CD4-positive, alpha-beta T cell treated with Interleukin-4 for 4 hours (primary cell): ENCODE measurements at regions not wholly inside any gene's neighbourhood (a gene's known extent, or its start where the extent isn't known, plus 50 kb on each side); places are given as distances from the start of the nearest gene placed in this dataset.

Experiments
- DNase-seq: peaks from one replicate; pipeline ENCODE4 v3.0.0-alpha.2; 2020

DNA sequence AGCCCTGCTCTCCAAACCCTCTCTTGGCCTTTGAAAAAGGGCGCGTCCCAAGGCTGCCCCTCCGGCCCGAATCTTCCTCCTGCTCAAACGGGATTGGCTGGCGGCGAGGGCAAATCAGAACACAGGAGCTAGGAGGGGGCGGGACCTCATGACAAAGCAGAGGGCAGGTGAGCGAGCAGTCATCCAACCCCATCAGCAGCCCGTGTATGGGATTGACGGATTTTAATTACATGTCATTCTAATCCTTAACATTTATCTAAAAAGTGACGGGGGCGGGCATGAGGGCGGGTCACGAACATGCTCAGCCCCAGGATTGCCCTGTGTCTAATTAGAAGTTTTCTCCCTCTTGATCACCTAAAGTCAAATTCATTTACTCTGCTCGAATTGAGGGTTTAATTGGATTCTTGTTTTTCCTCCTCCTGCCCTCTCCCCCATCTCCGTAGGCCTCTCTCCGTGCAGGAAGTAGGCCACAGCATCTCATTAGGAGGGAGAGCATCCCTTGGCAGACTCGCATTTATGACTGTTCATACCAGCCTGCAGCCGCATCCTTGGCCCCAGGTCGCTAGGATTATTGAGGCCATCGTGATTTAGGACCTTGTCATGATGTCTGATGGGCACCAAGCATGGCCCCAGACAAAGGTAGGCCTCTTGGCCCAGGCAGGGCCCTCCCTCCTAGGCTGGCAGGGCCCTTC, 147.1 kb downstream of the CHST1 start:
- no peak for DNase-seq

DNA sequence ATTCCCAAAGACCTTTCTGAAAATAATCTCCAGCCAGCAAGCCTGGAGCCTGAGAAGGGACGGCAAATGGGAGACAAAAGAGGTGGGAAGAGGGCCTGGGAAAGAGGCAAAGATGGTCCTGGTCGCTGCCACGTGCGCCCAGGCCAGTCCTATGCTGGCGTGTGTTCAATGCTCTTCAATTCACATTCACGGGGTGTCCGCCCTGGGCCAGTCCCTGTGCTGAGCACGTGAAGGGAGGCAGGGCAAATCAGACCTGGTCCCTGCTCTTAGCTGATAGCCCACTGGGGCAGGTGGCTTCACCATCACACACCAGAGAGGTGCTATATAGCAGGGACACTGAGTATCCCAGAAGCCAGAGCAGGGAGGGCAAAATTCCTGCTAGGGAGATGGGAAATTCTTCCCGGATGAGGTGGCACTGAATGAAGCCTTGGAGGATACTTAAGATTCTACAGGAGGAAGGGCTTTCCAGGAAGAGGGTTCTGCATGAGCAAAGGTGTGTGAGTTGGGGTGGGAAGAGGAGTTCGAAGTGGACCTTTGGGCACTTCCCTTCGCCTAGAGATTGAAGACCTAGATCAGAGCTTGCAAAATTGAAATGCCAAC, 148.2 kb downstream of the CHST1 start:
- no peak for DNase-seq

DNA sequence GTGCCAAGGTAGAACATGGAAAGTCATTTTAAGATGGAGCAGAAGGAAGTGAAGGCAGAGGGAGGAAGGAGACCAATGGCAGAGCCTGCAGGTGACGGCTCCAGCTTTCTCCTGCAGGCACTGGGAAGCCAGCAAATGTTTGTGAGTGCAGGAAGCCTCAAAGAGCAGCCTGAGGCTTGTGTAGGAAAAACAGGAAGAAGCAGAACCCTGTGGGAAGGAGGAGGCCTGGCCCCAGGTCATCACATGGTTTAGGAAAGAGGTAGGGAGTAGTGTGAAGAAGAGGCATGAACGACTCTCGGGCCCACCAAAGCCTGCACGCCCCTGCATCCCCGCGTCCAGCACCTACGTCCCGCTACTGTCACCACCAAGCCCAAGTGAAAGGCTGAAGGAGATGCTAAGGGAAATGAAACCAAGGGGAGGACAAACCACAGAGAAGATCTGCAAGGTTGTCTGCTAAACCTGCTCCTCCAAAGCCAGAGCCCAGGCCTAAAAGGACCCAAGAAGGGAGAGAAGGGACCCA, 151.5 kb downstream of the CHST1 start:
- DNase-seq = no peak

GRCh38 chr11:45512471-45513148, 152.8 kb downstream of the CHST1 start:
- DNase-seq = no peak

DNA sequence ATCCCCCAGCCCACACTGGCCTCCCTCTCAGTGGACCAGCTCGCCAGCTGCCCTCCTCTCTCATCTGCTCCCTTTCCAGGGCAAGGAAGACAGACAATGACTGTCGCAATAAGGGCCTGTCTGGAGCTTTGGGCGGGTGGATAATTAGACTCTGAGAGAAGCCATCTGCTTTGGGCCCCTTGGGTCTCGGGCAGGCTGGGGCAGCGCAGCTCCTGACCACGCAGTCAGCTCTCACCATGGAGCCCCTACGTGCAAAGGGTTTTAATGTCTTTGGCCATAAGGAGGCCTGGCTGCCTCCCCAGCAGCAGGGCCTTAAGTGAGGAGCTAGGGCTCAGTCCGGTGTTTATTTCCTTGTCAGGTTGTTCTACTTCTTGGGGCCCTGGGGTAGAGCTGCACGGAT, 153.9 kb downstream of the CHST1 start:
- no peak for DNase-seq

- no peak for DNase-seq
These were observed 157.5 kb downstream of the CHST1 start for GRCh38 chr11:45507916-45508315.

GRCh38 chr11:45503311-45503710, 162.1 kb downstream of the CHST1 start:
- DNase-seq = no peak

- DNase-seq = no peak
These were observed 163.2 kb downstream of the CHST1 start for GRCh38 chr11:45502226-45502545.

- DNase-seq = no peak
These were observed 163.8 kb downstream of the CHST1 start for GRCh38 chr11:45501392-45502225.

- no peak for DNase-seq
These were observed 165.0 kb downstream of the CHST1 start for GRCh38 chr11:45500451-45500850.

DNA sequence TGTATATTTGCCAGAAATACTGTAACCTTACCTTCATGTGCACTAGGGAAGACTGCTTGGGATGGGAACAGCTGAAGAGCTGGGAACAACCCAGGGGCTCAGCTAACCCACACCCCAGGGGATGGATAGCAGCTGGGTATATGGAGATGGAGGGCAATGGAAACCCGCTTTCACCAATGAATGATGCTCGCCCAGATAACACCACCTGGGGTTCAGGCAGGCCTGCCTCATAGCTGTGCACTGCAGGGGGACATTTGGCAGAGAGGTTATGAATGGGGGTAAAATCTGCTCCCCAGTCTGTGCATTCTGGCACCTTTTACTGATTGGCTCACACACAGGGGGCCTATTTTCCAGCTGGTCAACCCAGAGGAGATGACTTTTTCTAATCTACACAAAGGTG, 170.7 kb downstream of the CHST1 start:
- no peak for DNase-seq

GRCh38 chr11:45489281-45489905, 176.0 kb downstream of the CHST1 start:
- no peak for DNase-seq

GRCh38 chr11:45486461-45486860, 179.0 kb downstream of the CHST1 start:
- DNase-seq = no peak

DNA sequence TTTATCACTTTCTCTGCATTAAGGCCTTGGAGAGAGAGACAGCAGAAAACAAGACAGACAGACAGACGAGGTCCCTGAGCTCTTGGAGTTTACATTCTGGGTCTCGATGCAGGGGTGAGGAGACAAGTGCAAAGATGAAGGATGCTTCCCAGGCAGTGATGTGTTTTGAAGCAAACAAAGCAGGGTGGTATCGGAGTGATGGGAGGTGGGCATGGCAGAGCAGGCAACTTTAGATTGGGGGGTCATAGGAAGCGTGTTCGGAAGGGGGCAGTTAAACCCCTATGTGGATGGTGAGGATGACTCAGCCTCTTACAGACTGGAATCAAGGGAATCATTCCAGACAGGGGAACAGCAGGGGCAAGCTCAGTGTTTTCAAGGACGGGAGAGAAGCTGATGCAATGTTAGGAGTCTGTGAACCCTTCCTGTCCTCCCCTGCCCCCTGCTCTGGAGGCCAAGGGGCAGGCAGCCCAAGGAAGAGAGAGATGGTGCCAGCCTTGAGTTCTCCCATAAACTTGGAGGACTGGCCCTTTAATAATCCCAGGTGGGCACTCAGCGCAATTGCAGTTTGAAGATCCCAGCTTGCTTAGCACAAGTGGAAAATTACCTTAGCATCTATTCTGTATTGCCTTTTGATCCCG, 180.2 kb downstream of the CHST1 start:
- no peak for DNase-seq

DNA sequence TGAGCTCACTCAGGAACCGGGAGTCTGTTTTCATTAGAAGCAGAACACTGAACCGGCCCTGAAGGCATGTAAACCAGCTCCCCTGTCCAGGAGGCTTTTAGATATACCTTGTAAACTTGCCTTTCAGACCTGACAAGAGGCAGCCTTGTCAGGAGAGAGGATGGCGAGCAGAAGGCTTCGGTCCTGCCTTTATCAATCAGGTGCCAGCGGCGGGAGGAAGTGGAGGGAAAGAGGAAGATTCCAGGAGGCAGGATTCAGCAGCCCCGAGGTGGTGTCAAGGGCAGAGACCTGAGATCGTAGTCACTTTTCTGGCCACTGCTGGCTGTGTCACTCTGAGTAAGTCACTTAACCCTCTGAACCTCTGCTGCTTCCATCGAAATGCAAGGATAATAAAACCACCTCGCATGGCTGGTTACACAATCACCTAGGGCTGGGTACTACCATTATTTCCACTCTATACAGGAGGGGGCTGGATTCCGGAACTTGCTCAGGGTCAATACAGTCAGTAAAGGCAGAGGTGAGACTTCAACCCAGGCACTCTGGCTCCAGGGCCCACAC, 181.0 kb downstream of the CHST1 start:
- no peak for DNase-seq

DNA sequence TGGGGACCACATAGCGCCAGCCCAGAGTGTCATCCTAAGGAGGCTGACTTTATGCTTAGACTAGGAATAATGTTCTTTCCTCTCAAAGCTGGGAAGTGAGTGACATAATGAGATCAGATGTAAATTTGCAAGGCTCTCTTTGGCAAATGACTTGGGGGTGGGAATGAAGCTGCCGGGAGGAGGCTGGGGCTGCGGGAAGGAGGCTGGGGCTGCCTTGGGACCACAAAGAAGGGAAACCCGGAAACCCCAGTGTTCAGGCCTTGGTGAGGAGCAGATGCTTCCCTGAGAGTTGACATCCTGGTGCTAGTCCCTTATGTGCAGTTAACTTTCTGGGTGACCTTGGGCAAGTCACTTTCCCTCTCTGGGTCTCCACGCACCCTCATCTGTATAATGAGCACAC, 182.0 kb downstream of the CHST1 start:
- no peak for DNase-seq

DNA sequence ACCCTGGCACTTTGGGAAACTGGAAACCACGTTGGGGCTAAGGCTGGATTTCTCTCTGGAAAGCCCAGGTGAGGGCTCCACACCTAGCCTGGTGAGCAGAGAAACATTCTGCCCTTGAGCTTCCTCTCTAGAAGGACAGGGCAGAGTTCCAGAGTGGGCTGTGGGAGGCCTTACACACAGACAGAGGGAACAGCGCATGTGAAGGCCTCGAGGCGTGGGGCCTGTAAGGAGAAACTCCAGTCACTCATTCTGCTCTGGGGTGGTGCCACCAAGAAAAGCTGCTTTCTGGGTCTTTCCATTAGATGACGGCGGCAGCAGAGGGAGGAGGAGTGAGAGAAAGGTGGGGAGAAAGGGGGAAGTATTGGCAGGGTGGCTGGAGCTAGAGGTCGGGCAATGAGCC, 183.1 kb downstream of the CHST1 start:
- no peak for DNase-seq

DNA sequence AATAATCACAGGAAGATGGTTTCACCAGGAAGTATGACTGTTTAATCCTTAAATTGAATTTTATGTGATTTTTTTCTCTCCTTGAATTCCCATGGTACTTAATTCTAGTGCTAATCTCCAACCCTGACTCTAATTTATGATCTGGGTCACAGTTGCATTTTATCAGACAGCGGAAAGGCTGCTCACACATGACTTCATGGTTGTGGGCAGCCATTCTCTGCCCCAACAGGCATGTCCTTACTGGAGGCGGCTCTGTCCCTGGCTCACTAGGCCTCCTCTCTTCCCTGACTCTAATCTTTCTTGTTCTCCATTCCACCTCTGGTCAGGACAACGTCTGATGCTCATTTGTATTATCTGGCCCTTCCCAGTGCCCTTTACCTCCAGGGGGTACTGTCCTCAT, 184.4 kb downstream of the CHST1 start:
- DNase-seq = no peak

- DNase-seq = no peak
These were observed 187.8 kb downstream of the CHST1 start for GRCh38 chr11:45477588-45477987.

- DNase-seq = no peak
These were observed 189.3 kb downstream of the CHST1 start for GRCh38 chr11:45476126-45476525.

DNA sequence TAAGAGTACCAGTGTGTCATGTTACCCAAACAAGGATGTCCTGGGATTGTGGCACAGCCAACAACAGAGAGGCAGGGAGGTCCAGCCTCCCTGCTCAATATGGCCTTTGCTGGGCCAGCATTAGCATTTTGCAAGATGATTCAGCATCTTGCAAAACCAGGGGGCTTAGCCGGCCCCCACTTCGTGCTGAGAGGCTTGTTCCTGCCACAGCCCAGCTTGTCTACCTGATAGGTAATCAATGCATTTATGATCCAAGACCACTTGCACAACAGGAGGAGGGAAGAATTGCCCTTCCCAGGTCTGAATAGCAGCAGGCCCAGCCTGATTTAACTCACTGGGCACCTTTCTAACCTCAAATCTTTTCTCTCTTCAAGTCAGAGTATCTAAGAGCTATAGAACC, 189.0 kb upstream of the SYT13 start:
- DNase-seq = no peak

DNA sequence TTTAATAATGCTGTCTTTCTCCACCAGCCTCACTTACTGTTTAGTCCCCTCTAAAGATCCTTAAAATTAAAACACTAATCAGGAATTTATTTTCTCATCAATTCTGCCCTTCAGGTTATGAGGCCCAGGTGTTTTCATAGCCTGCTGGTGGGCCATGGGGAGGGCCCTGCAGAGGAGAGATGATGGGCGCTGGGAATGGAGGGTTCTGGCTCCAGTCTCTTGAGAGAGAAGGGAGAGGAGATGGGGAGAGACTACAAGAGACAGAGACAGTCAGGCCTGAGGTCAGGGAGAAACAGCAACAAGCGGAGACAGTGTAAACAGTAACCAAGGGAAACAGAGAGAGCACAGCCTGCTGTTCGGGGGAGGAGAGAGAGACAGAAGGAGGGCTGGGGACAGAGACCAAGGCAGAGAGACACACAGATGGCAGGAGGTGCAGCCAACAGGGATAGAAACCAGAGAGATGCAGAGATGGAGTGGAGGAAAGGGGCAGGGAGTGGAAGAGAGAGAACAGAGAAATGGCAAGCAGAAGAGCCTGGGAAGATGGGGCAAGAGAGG, 187.3 kb upstream of the SYT13 start:
- no peak for DNase-seq
